KMS-11 (cell line): ENCODE measurements at regions not wholly inside any gene's neighbourhood (a gene's known extent, or its start where the extent isn't known, plus 50 kb on each side); places are given as distances from the start of the nearest gene placed in this dataset.

Experiments
- H2AFZ ChIP-seq: fragments of 200-600 bp; sonication (generic); 2 replicates; pipeline ENCODE4 v1.6.1; 2016; ENCODE audit warnings: antibody characterized with exemption, mixed run types, low read depth
- H3K27ac ChIP-seq: fragments of 200-600 bp; sonication (generic); 2 replicates; pipeline ENCODE4 v1.6.1; 2016; ENCODE audit warnings: mild to moderate bottlenecking, mixed run types
- H3K27me3 ChIP-seq: fragments of 200-600 bp; sonication (generic); 2 replicates; pipeline ENCODE4 v1.6.1; 2017; ENCODE audit warnings: mild to moderate bottlenecking, low read depth, mixed run types, moderate library complexity; ENCODE audit not compliant: insufficient read depth
- H3K36me3 ChIP-seq: fragments of 200-600 bp; sonication (generic); 2 replicates; pipeline ENCODE4 v1.6.1; 2017; ENCODE audit warnings: mild to moderate bottlenecking, mixed run types; ENCODE audit not compliant: insufficient read depth
- H3K4me1 ChIP-seq: fragments of 200-600 bp; sonication (generic); 2 replicates; pipeline ENCODE4 v1.6.1; 2016; ENCODE audit warnings: mild to moderate bottlenecking, low read depth, mixed run types; ENCODE audit not compliant: poor library complexity, severe bottlenecking
- H3K4me2 ChIP-seq: fragments of 200-600 bp; sonication (generic); 2 replicates; pipeline ENCODE4 v1.7.0; 2016; ENCODE audit warnings: mild to moderate bottlenecking, mixed run types
- H3K4me3 ChIP-seq: fragments of 200-600 bp; sonication (generic); IDR thresholded peaks from 2 replicates; pipeline ENCODE4 v1.6.1; 2017; ENCODE audit warnings: low read depth, low read length, mixed read lengths; ENCODE audit not compliant: insufficient read depth
- H3K79me2 ChIP-seq: fragments of 200-600 bp; sonication (generic); 2 replicates; pipeline ENCODE4 v1.6.1; 2016; ENCODE audit warnings: low read depth, mixed run types; ENCODE audit not compliant: insufficient read depth
- H3K9ac ChIP-seq: fragments of 200-600 bp; sonication (generic); 2 replicates; pipeline ENCODE4 v1.6.1; 2016; ENCODE audit warnings: mild to moderate bottlenecking, mixed run types
- H4K20me1 ChIP-seq: fragments of 200-600 bp; sonication (generic); 2 replicates; pipeline ENCODE4 v1.6.1; 2016; ENCODE audit warnings: mild to moderate bottlenecking, mixed run types; ENCODE audit not compliant: insufficient read depth
- TF ChIP-seq, protein P1 (sequence below): fragments of 200-600 bp; sonication (generic); conservative IDR thresholded peaks from 2 replicates; pipeline ENCODE4 v1.6.1; 2017; ENCODE audit warnings: low read depth, mild to moderate bottlenecking, antibody characterized with exemption, low read length, moderate library complexity, mixed read lengths

GRCh38 chr13:97780486-97780885, 173.0 kb upstream of the IPO5 start:
- H4K20me1 ChIP-seq: no peaks in the 10 kb centered on the region
- H3K27me3 ChIP-seq: no peaks in the 10 kb centered on the region
- H3K9ac ChIP-seq: no peak overlapping the region
- no peak overlapping the region for H3K4me3 ChIP-seq
- H3K79me2 ChIP-seq: no peaks in the 10 kb centered on the region
- TF ChIP-seq, protein P1, sequence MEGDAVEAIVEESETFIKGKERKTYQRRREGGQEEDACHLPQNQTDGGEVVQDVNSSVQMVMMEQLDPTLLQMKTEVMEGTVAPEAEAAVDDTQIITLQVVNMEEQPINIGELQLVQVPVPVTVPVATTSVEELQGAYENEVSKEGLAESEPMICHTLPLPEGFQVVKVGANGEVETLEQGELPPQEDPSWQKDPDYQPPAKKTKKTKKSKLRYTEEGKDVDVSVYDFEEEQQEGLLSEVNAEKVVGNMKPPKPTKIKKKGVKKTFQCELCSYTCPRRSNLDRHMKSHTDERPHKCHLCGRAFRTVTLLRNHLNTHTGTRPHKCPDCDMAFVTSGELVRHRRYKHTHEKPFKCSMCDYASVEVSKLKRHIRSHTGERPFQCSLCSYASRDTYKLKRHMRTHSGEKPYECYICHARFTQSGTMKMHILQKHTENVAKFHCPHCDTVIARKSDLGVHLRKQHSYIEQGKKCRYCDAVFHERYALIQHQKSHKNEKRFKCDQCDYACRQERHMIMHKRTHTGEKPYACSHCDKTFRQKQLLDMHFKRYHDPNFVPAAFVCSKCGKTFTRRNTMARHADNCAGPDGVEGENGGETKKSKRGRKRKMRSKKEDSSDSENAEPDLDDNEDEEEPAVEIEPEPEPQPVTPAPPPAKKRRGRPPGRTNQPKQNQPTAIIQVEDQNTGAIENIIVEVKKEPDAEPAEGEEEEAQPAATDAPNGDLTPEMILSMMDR: no peak
- no peaks in the 10 kb centered on the region for H3K36me3 ChIP-seq
- no peaks in the 10 kb centered on the region for H3K4me1 ChIP-seq
- H3K27ac ChIP-seq: no peak overlapping the region
- H2AFZ ChIP-seq: no peak overlapping the region
- H3K4me2 ChIP-seq: no peak overlapping the region

DNA sequence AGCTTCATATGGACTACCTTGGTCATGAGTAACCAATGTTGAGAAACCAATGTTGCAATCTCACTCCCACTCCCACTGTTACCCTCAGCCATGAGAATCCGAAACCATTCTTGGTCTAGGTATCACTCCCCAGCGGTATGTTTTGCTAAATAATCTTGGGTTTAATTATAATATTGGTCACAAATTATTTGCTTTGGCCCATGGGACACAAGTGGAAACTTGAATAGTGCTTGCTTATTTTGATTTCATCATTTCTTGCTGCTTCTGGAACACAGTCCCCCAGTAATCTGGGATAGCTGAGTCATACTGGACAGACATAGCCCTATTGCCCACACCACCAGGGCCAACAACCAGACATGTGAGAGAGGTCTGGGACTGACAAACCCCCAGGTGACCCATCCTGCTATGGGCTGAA, 171.6 kb upstream of the IPO5 start:
- H3K4me2 ChIP-seq: no peak overlapping the region
- no peaks in the 10 kb centered on the region for H3K27me3 ChIP-seq
- H3K4me1 ChIP-seq: no peaks in the 10 kb centered on the region
- no peak overlapping the region for H3K4me3 ChIP-seq
- no peaks in the 10 kb centered on the region for H3K36me3 ChIP-seq
- no peak overlapping the region for H3K27ac ChIP-seq
- H3K79me2 ChIP-seq: no peaks in the 10 kb centered on the region
- H2AFZ ChIP-seq: no peak overlapping the region
- H3K9ac ChIP-seq: no peak overlapping the region
- no peaks in the 10 kb centered on the region for H4K20me1 ChIP-seq
- TF ChIP-seq, protein P1: no peak

- TF ChIP-seq, protein P1: no peak
- Histone ChIP-seq H3K36me3 (no peaks in the 10 kb centered on the region), H3K9ac (no peak overlapping the region), H2AFZ (no peak overlapping the region), H3K27me3 (no peaks in the 10 kb centered on the region), H3K4me2 (no peak overlapping the region), H4K20me1 (no peaks in the 10 kb centered on the region), H3K79me2 (no peaks in the 10 kb centered on the region), H3K27ac (no peak overlapping the region), H3K4me3 (no peak overlapping the region), H3K4me1 (no peaks in the 10 kb centered on the region)
Observed at GRCh38 chr13:97786510-97786909, 167.0 kb upstream of the IPO5 start.

- Histone ChIP-seq H2AFZ (no peak overlapping the region), H4K20me1 (no peaks in the 10 kb centered on the region), H3K4me3 (no peak overlapping the region), H3K36me3 (no peaks in the 10 kb centered on the region), H3K4me1 (no peaks in the 10 kb centered on the region), H3K27me3 (no peaks in the 10 kb centered on the region), H3K4me2 (no peak overlapping the region), H3K9ac (no peak overlapping the region), H3K79me2 (no peaks in the 10 kb centered on the region), H3K27ac (no peak overlapping the region)
- TF ChIP-seq, protein P1: no peak
Observed at GRCh38 chr13:97797553-97797952, 155.9 kb upstream of the IPO5 start.
